ENCODE measurements at regions not wholly inside any gene's neighbourhood (a gene's known extent, or its start where the extent isn't known, plus 50 kb on each side); places are given as distances from the start of the nearest gene placed in this dataset.

GRCh38 chr7:81926-82756 is 110.2 kb upstream of the FAM20C start:
- TF ChIP-seq CTCF (conservative IDR thresholded peaks at IDR 0.05; ENCODE audit: low read depth, low read length) (no peak), EZH2phosphoT487 (IDR thresholded peaks at IDR 0.05; ENCODE audit: borderline replicate concordance, low read length) (no peak)
